22Rv1 (cell line): ENCODE measurements at regions not wholly inside any gene's neighbourhood (a gene's known extent, or its start where the extent isn't known, plus 50 kb on each side); places are given as distances from the start of the nearest gene placed in this dataset.

Source experiments
- CTCF ChIP-seq: fragments of 450-650 bp; IDR thresholded peaks from 2 replicates; pipeline ENCODE4 v1.5.1; 2017; ENCODE audit warnings: mild to moderate bottlenecking
- ZFX ChIP-seq: fragments of 450-650 bp; IDR thresholded peaks from 2 replicates; pipeline ENCODE4 v1.6.1; 2017; ENCODE audit warnings: antibody characterized with exemption, borderline replicate concordance

GRCh38 chr13:74969419-74969818 lies 512.5 kb downstream of the TBC1D4 start:
- TF ChIP-seq CTCF, result no peak
- no peak for TF ChIP-seq ZFX
